GM19468 (cell line): ENCODE measurements at regions not wholly inside any gene's neighbourhood (a gene's known extent, or its start where the extent isn't known, plus 50 kb on each side); places are given as distances from the start of the nearest gene placed in this dataset.
"Not testable (repeated sequence)": the region's sequence is repeated elsewhere in the genome, so short reads cannot be mapped to it uniquely, and the experiment has no call there.

ENCODE experiments used
- ATAC-seq: cut with Tn5 transposase; IDR thresholded peaks from one replicate; pipeline ENCODE4 v1.9.1; 2021; ENCODE audit warnings: mild to moderate bottlenecking, moderate library complexity, moderate number of reproducible peaks; ENCODE audit not compliant: unreplicated experiment; ENCODE audit errors: extremely low read depth

- ATAC-seq = no peak
Observed at GRCh38 chr2:228798458-228799207, 472.5 kb downstream of the PID1 start.

GRCh38 chr2:228796386-228796785 is 474.7 kb downstream of the PID1 start:
- ATAC-seq = no peak

- ATAC-seq = no peak
Observed at GRCh38 chr2:228793116-228793515, 478.0 kb downstream of the PID1 start.

- no peak for ATAC-seq
Observed at GRCh38 chr2:228786901-228787300, 484.2 kb downstream of the PID1 start.

- ATAC-seq = no peak
Observed at GRCh38 chr2:228782281-228782680, 488.8 kb downstream of the PID1 start.

- no peak for ATAC-seq
Observed at GRCh38 chr2:228777855-228778355, 493.2 kb downstream of the PID1 start.

- ATAC-seq = no peak
Observed at GRCh38 chr2:228774548-228774947, 496.5 kb downstream of the PID1 start.

- no peak for ATAC-seq
Observed at GRCh38 chr2:228771774-228772173, 499.3 kb downstream of the PID1 start.

- ATAC-seq = no peak
Observed at GRCh38 chr2:228771315-228771714, 499.8 kb downstream of the PID1 start.

GRCh38 chr2:228768818-228769217 is 502.3 kb downstream of the PID1 start:
- no peak for ATAC-seq

GRCh38 chr2:228768141-228768540 is 502.9 kb downstream of the PID1 start:
- ATAC-seq = not testable (repeated sequence)

- no peak for ATAC-seq
Observed at GRCh38 chr2:228767196-228767595, 503.9 kb downstream of the PID1 start.

- no peak for ATAC-seq
Observed at GRCh38 chr2:228763379-228763981, 507.6 kb downstream of the PID1 start.

- no peak for ATAC-seq
Observed at GRCh38 chr2:228762565-228762964, 508.5 kb downstream of the PID1 start.

GRCh38 chr2:228755661-228756060 is 515.4 kb downstream of the PID1 start:
- not testable (repeated sequence) for ATAC-seq

- no peak for ATAC-seq
Observed at GRCh38 chr2:228747483-228747882, 523.6 kb downstream of the PID1 start.

GRCh38 chr2:228738671-228739380 is 532.3 kb downstream of the PID1 start:
- no peak for ATAC-seq

- ATAC-seq = no peak
Observed at GRCh38 chr2:228735697-228736096, 535.4 kb downstream of the PID1 start.

GRCh38 chr2:228731517-228731916 is 539.6 kb downstream of the PID1 start:
- no peak for ATAC-seq

GRCh38 chr2:228728961-228729360 is 542.1 kb downstream of the PID1 start:
- ATAC-seq = no peak

- no peak for ATAC-seq
Observed at GRCh38 chr2:228725031-228725430, 543.5 kb upstream of the SPHKAP start.
